Body of pancreas (tissue), 4 donors: ENCODE measurements at regions not wholly inside any gene's neighbourhood (a gene's known extent, or its start where the extent isn't known, plus 50 kb on each side); places are given as distances from the start of the nearest gene placed in this dataset.
"Not testable (repeated sequence)": the region's sequence is repeated elsewhere in the genome, so short reads cannot be mapped to it uniquely, and the experiment has no call there.

Experiments
- ATAC-seq: fragments of 150-250 bp; one replicate; pipeline ENCODE4 v1.9.1; 2016
- DNase-seq, 4 donors: peaks; one replicate each; pipeline ENCODE4 v3.0.0-alpha.2; 2019
- H3K27ac ChIP-seq, 4 donors: fragments of 200-600 bp; sonication (generic); 1 replicate in 3 of 4; 2 replicates in 1 of 4; pipeline versions ENCODE4 v1.5.1 to v1.6.1; 2016 to 2019; ENCODE audit warnings: mild to moderate bottlenecking in 1 of 4, mixed read lengths in 1 of 4, moderate library complexity in 1 of 4
- H3K27me3 ChIP-seq, 2 donors: fragments of 200-600 bp; sonication (generic); one replicate each; pipeline ENCODE4 v1.6.0; 2016; ENCODE audit warnings: mild to moderate bottlenecking in 1 of 2
- H3K36me3 ChIP-seq, 2 donors: fragments of 200-600 bp; sonication (generic); replicated peaks in 1 of 2; 2 replicates each; pipeline ENCODE4 v1.5.1; 2016; ENCODE audit warnings: low read depth in 2 of 2; ENCODE audit not compliant: insufficient read depth in 1 of 2
- H3K4me1 ChIP-seq: fragments of 200-600 bp; sonication (generic); one replicate; pipeline ENCODE4 v1.6.0; 2016
- H3K4me3 ChIP-seq, 2 donors: fragments of 200-600 bp; sonication (generic); 1 replicate in 1 of 2; 2 replicates in 1 of 2; pipeline ENCODE4 v1.5.1; 2016 to 2019
- H3K9me3 ChIP-seq, 3 donors: fragments of 200-600 bp; sonication (generic); 1 replicate in 2 of 3; 2 replicates in 1 of 3; pipeline ENCODE4 v1.5.1; 2016
- POLR2A ChIP-seq, 3 donors: fragments of 450-650 bp; IDR thresholded peaks; one replicate each; pipeline ENCODE4 v1.6.1; 2016; ENCODE audit warnings: antibody characterized with exemption in 3 of 3, mild to moderate bottlenecking in 2 of 3
- WGBS, 2 donors: methylation state at CpG; one replicate each; pipeline ENCODE4 v1.1.5; 2017; 5-methylcytosine and 5-hydroxymethylcytosine counted together
- intact Hi-C: fragments of 100-400 bp; cut with DNase I; formaldehyde crosslinking; loops from one replicate; pipeline ENCODE4 v1.15.1; 2023
- TF ChIP-seq, protein P1 (sequence below), 7 experiments: fragments of 450-650 bp in 4 of 7; fragments of 200-600 bp in 3 of 7; sonication (generic) in 3 of 7; IDR thresholded peaks; one replicate each; pipeline ENCODE4 v1.5.1; 2016 to 2019; ENCODE audit warnings: antibody characterized with exemption in 7 of 7

DNA sequence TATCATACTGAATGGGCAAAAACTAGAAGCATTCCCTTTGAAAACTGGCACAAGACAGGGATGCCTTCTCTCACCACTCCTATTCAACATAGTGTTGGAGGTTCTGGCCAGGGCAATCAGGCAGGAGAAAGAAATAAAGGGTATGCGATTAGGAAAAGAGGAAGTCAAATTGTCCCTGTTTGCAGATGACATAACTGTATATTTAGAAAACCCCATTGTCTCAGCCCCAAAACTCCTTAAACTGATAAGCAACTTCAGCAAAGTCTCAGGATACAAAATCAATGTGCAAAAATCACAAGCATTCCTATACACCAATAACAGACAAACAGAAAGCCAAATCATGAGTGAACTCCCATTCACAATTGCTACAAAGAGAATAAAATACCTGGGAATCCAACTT lies 52.5 kb upstream of the CCDC71L start:
- H3K4me3 ChIP-seq, intact Hi-C loops, H3K27me3 ChIP-seq, DNase-seq, H3K4me1 ChIP-seq, H3K27ac ChIP-seq, H3K9me3 ChIP-seq, H3K36me3 ChIP-seq, ATAC-seq: not testable (repeated sequence)
- WGBS, 2 donors: 50 to 82% methylated on average over 1 of the region's 1 CpG

DNA sequence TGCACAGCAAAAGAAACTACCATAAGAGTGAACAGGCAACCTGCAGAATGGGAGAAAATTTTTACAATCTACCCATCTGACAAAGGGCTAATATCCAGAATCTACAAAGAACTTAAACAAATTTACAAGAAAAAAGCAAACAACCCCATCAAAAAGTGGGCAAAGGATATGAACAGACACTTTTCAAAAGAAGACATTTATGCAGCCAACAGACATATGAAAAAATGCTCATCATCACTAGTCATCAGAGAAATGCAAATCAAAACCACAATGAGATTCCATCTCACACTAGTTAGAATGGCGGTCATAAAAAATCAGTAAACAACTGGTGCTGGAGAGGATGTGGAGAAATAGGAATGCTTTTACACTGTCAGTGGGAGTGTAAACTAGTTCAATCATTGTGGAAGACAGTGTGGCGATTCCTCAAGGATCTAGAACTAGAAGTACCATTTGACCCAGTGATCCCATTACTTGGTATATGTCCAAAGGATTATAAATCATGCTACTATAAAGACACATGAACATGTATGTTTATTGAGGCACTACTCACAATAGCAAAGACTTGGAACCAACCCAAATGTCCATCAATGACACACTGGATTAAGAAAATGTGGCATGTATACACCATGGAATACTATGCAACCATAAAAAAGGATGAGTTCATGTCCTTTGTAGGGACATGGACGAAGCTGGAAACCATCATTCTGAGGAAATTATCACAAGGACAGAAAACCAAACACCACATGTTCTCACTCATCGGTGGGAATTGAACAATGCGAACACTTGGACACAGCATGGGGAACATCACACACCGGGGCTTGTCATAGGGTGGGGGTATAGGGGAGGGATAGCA lies 53.9 kb upstream of the CCDC71L start:
- H3K27me3 ChIP-seq, H3K27ac ChIP-seq, DNase-seq, H3K9me3 ChIP-seq, intact Hi-C loops, H3K36me3 ChIP-seq, H3K4me3 ChIP-seq, H3K4me1 ChIP-seq, ATAC-seq: not testable (repeated sequence)
- WGBS, 2 donors: 89 to 94% methylated on average over 6 of the region's 6 CpGs

DNA sequence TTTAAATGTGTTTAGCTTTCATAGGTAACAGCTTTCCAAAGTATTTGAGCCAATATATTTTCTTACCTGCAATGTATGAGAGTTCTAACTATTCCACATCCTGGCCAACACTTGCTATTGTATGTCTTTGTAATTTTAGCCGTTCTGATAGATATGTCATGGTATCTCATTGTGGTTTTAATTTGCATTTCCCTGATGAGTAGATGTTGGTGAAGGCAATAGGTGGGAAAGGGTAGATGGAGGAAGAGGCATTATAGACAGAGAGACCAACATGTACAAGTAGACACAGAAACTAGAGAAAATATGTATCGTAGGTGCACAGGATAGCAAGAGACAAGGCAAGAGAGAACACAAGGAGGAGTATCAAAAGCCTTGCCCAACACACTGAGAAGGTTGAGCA lies 54.8 kb upstream of the CCDC71L start:
- WGBS, 2 donors: 88 to 95% methylated on average over 2 of the region's 2 CpGs
- DNase-seq: no peak
- no peaks in the 10 kb centered on the region for H3K4me1 ChIP-seq
- H3K36me3 ChIP-seq: no peaks in the 10 kb centered on the region
- H3K27ac ChIP-seq: no peak overlapping the region
- no peak overlapping the region for H3K4me3 ChIP-seq
- no peaks in the 10 kb centered on the region for H3K9me3 ChIP-seq
- intact Hi-C loops: no loop called here
- TF ChIP-seq POLR2A (IDR thresholded peaks at IDR 0.05): no peak
- no peaks in the 10 kb centered on the region for H3K27me3 ChIP-seq
- no peak for ATAC-seq

DNA sequence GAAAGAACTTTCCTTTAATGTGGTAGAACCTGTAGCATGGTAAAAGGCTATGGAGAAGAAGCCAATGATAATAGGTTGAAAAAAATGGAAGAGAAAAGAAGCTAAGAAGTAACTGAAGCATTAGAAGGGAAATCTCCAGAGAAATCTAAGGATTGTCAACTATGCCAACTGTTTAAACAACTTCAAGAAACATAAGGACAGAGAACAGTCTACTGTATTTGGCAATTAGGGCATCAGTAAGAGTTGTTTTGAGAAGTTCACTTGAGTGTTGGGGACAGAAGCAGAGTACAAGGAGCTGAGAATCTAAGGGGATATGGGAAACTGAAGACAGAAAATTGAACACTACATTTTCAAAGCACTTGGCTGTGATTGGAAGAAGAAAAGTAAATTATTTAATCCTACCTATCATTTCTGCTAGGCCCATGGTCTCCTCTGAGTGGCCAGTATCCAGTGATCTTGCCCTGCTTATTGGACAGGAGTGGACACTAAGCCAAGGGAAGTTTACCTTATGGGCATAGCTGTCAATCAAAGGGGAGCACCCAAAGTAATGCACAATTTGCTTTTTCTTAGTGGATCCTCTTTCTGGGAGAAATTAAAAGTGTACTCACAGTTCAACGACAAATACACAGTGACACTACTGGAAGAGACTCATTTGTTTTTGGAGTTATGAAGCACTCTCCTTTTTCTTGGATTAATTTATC lies 56.4 kb upstream of the CCDC71L start:
- TF ChIP-seq, protein P1, sequence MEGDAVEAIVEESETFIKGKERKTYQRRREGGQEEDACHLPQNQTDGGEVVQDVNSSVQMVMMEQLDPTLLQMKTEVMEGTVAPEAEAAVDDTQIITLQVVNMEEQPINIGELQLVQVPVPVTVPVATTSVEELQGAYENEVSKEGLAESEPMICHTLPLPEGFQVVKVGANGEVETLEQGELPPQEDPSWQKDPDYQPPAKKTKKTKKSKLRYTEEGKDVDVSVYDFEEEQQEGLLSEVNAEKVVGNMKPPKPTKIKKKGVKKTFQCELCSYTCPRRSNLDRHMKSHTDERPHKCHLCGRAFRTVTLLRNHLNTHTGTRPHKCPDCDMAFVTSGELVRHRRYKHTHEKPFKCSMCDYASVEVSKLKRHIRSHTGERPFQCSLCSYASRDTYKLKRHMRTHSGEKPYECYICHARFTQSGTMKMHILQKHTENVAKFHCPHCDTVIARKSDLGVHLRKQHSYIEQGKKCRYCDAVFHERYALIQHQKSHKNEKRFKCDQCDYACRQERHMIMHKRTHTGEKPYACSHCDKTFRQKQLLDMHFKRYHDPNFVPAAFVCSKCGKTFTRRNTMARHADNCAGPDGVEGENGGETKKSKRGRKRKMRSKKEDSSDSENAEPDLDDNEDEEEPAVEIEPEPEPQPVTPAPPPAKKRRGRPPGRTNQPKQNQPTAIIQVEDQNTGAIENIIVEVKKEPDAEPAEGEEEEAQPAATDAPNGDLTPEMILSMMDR (IDR thresholded peaks at IDR 0.05): no peak
- TF ChIP-seq POLR2A (IDR thresholded peaks at IDR 0.05): no peak
- Histone ChIP-seq H3K36me3 (no peaks in the 10 kb centered on the region), H3K27me3 (no peaks in the 10 kb centered on the region), H3K4me3 (no peak overlapping the region), H3K27ac (peak overlapping the region in 1 of 4 donors; percentile 23), H3K4me1 (no peaks in the 10 kb centered on the region), H3K9me3 (no peaks in the 10 kb centered on the region)
- intact Hi-C loops: no loop called here
- WGBS, 2 donors: 83 to 90% methylated on average over 1 of the region's 1 CpG
- DNase-seq: no peak
- no peak for ATAC-seq

DNA sequence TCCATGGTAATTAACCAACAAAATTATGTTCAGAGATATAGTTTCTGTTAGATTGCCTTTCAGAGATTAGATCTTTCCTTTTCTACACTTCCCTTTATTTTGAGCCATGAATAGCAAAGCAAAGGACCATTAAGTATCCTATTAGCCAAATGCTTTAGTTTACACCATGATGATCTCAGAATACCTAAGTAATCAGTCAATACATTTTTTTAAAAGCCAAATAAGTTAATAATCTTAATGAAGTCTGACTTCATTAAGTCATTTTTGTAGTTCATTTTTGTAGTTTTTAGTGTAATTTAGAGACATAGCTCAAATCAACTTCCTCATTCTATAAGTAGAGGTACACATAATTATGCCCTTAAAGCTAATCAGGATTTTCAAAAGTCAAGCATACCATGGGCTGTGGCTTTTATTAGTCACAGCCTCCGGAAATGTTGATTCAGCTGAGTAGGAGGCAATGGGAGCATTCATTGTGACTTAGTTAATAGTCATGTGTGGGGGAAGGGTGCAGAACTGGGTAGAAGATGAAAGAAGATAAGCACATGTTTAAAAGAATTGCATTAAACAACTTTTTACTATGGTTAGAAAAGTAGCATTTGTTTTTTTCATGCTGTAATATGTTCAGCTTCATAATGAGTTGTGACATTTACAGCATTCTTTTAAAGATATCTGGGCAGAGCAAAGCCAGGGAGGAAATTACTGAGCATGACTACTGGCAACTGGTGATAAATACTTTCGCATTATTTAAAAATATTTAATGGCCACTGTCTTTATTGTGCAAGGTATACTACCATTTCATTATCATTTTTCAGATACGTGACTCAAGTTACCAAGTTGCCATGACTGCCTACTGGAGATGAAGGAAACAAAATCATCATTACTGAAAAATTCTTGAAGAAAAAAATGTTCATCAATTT lies 57.3 kb upstream of the CCDC71L start:
- no peaks in the 10 kb centered on the region for H3K27me3 ChIP-seq
- no peaks in the 10 kb centered on the region for H3K9me3 ChIP-seq
- H3K36me3 ChIP-seq: no peaks in the 10 kb centered on the region
- no peaks in the 10 kb centered on the region for H3K4me1 ChIP-seq
- peak overlapping the region in 1 of 4 donors; percentile 23 for H3K27ac ChIP-seq
- no peak overlapping the region for H3K4me3 ChIP-seq
- peak; percentile 47 for ATAC-seq
- intact Hi-C loops: no loop called here
- TF ChIP-seq, protein P1 (IDR thresholded peaks at IDR 0.05): no peak
- no peak for TF ChIP-seq POLR2A (IDR thresholded peaks at IDR 0.05)
- WGBS, 2 donors: 33 to 45% methylated on average over 3 of the region's 3 CpGs
- DNase-seq: peak in 2 of 4 donors; percentile 16 to 60

DNA sequence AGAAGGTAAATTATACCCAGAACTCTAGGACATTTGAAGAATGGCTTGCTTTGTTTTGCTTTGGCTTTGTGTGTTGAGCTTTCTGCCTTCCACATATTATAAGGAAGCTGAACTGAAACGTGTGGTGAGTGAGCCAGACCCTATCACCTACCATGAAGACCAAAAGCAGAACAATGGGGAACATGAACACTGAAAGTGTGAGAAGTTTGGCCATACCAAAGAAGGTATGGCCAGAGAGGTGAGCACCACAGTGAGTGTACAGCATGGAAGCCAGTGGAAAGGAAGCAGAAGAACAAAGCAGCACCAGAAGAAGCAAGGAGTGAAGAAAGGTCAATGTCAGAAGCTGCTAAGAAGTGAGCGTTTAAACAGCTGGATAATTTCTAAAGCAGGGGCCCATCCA lies 59.7 kb upstream of the CCDC71L start:
- Histone ChIP-seq H3K9me3 (no peaks in the 10 kb centered on the region), H3K4me1 (no peaks in the 10 kb centered on the region), H3K27me3 (no peaks in the 10 kb centered on the region), H3K36me3 (no peaks in the 10 kb centered on the region), H3K4me3 (no peak overlapping the region), H3K27ac (no peak overlapping the region)
- DNase-seq: no peak
- no peak for TF ChIP-seq POLR2A (IDR thresholded peaks at IDR 0.05)
- TF ChIP-seq, protein P1 (IDR thresholded peaks at IDR 0.05): no peak
- no peak for ATAC-seq
- intact Hi-C loops: no loop called here
- 57% methylated on average over 2 of the region's 2 CpGs for WGBS, 2 donors
